IMR-90 (cell line): ENCODE measurements at regions not wholly inside any gene's neighbourhood (a gene's known extent, or its start where the extent isn't known, plus 50 kb on each side); places are given as distances from the start of the nearest gene placed in this dataset.

ENCODE experiments used
- ATAC-seq: fragments of 200-7000 bp; cut with Tn5 transposase; 2 replicates; pipeline ENCODE4 v1.9.1; 2020; ENCODE audit warnings: low read depth, mild to moderate bottlenecking, moderate library complexity
- BruUV-seq: library from RNA; stranded (reverse); fragments of 400-500 nt; replicated peaks from 2 replicates; lab custom pipeline; 2021; lab: Mats Ljungman, UMichigan
- CTCF ChIA-PET: fragments of 300-600 bp; formaldehyde crosslinking; extraction: SDS; loops from one replicate; lab custom pipeline; 2021; ENCODE audit warnings: antibody characterized with exemption; lab: Yijun Ruan, JAX
- POLR2A ChIA-PET: fragments of 300-600 bp; sonication (Branson Sonifier 250); formaldehyde crosslinking; loops from one replicate; lab custom pipeline; 2022; ENCODE audit warnings: antibody characterized with exemption; ENCODE audit not compliant: unreplicated experiment; lab: Charles Lee
- DNase-seq: peaks from one replicate; pipeline ENCODE4 v3.0.0; 2013
- H2AFZ ChIP-seq: replicated peaks from 2 replicates; pipeline ENCODE3; 2013; ENCODE audit warnings: low read length, mild to moderate bottlenecking; ENCODE audit not compliant: poor library complexity
- H2AK5ac ChIP-seq: 2 replicates; pipeline ENCODE4 v1.6.1; 2013; ENCODE audit warnings: low read depth, low read length, inconsistent platforms
- H2AK9ac ChIP-seq: replicated peaks from 2 replicates; pipeline ENCODE3; 2013; ENCODE audit warnings: mild to moderate bottlenecking, low read depth, low read length, moderate library complexity; ENCODE audit not compliant: poor library complexity
- H2BK120ac ChIP-seq: 2 replicates; pipeline ENCODE4 v1.6.1; 2013; ENCODE audit warnings: low read depth, low read length, inconsistent platforms
- H2BK15ac ChIP-seq: 3 replicates; pipeline ENCODE4 v1.6.1; 2013; ENCODE audit warnings: low read depth, low read length, inconsistent platforms
- H2BK20ac ChIP-seq: 2 replicates; pipeline ENCODE4 v1.6.1; 2013; ENCODE audit warnings: low read depth, mild to moderate bottlenecking, inconsistent platforms, low read length, moderate library complexity
- H2BK5ac ChIP-seq: 2 replicates; pipeline ENCODE4 v1.6.1; 2013; ENCODE audit warnings: mild to moderate bottlenecking, low read depth, low read length, inconsistent platforms; ENCODE audit not compliant: poor library complexity, severe bottlenecking
- H3K14ac ChIP-seq: replicated peaks from 2 replicates; pipeline ENCODE4 v1.6.1; 2013; ENCODE audit warnings: low read depth, low read length, inconsistent platforms
- H3K18ac ChIP-seq: 2 replicates; pipeline ENCODE4 v1.6.1; 2013; ENCODE audit warnings: low read depth, low read length, control low read depth
- H3K23ac ChIP-seq: 2 replicates; pipeline ENCODE4 v1.6.1; 2013; ENCODE audit warnings: low read depth, low read length, inconsistent platforms
- H3K27ac ChIP-seq: 2 replicates; pipeline ENCODE4 v1.5.1; 2013; ENCODE audit warnings: mild to moderate bottlenecking, control low read depth, low read length; ENCODE audit not compliant: insufficient read depth
- H3K27me3 ChIP-seq: 2 replicates; pipeline ENCODE4 v1.6.1; 2013; ENCODE audit warnings: low read length; ENCODE audit not compliant: control insufficient read depth, insufficient read depth
- H3K36me3 ChIP-seq: 2 replicates; pipeline ENCODE4 v1.6.1; 2013; ENCODE audit warnings: low read length, mixed read lengths; ENCODE audit not compliant: control insufficient read depth, insufficient read depth
- H3K4ac ChIP-seq: 2 replicates; pipeline ENCODE4 v1.6.1; 2013; ENCODE audit warnings: low read depth, low read length, inconsistent platforms
- H3K4me1 ChIP-seq: 2 replicates; pipeline ENCODE4 v1.6.1; 2013; ENCODE audit warnings: low read length, mixed read lengths; ENCODE audit not compliant: control insufficient read depth, insufficient read depth
- H3K4me2 ChIP-seq: 2 replicates; pipeline ENCODE4 v1.6.1; 2013; ENCODE audit warnings: low read depth, mild to moderate bottlenecking, control low read depth, low read length, moderate library complexity
- H3K4me3 ChIP-seq: 2 replicates; pipeline ENCODE4 v1.5.1; 2013; ENCODE audit warnings: low read depth, mild to moderate bottlenecking, control low read depth, low read length, moderate library complexity; ENCODE audit not compliant: insufficient read depth
- H3K56ac ChIP-seq: 2 replicates; pipeline ENCODE4 v1.6.1; 2013; ENCODE audit warnings: low read length, inconsistent platforms; ENCODE audit not compliant: insufficient read depth; ENCODE audit errors: extremely low read depth
- H3K79me1 ChIP-seq, 2 experiments: 2 replicates each; pipeline ENCODE4 v1.6.1; 2013; ENCODE audit warnings: low read length in 2 of 2, inconsistent platforms in 1 of 2, low read depth in 1 of 2
- H3K9ac ChIP-seq: 2 replicates; pipeline ENCODE4 v1.6.1; 2013; ENCODE audit warnings: low read depth, low read length, control low read depth
- H3K9me1 ChIP-seq: 2 replicates; pipeline ENCODE4 v1.6.1; 2013; ENCODE audit warnings: low read length, inconsistent platforms; ENCODE audit not compliant: insufficient read depth
- H3K9me3 ChIP-seq: 2 replicates; pipeline ENCODE4 v1.6.1; 2013; ENCODE audit warnings: low read length; ENCODE audit not compliant: control insufficient read depth, insufficient read depth
- H4K20me1 ChIP-seq: 2 replicates; pipeline ENCODE4 v1.6.1; 2013; ENCODE audit warnings: low read length, inconsistent platforms; ENCODE audit not compliant: insufficient read depth
- H4K5ac ChIP-seq: 2 replicates; pipeline ENCODE4 v1.6.1; 2013; ENCODE audit warnings: mild to moderate bottlenecking, low read depth, low read length, control low read depth
- H4K8ac ChIP-seq, 2 experiments: 2 replicates each; pipeline ENCODE4 v1.6.1; 2013; ENCODE audit warnings: low read depth in 2 of 2, low read length in 2 of 2, control low read depth in 1 of 2, inconsistent platforms in 1 of 2
- H4K91ac ChIP-seq: 2 replicates; pipeline ENCODE4 v1.6.1; 2013; ENCODE audit warnings: low read depth, low read length, inconsistent platforms; ENCODE audit not compliant: insufficient read depth
- BHLHE40 ChIP-seq: fragments of 150-350 bp; IDR thresholded peaks from 2 replicates; pipeline ENCODE4 v1.6.1; 2016; ENCODE audit warnings: mild to moderate bottlenecking, low read depth, low read length
- CHD1 ChIP-seq: IDR thresholded peaks from 2 replicates; pipeline ENCODE4 v1.6.1; 2012; ENCODE audit warnings: low read depth, low read length, improper control_type of control experiment
- FOS ChIP-seq: fragments of 150-350 bp; IDR thresholded peaks from 2 replicates; pipeline ENCODE4 v1.6.1; 2016; ENCODE audit warnings: low read depth, low read length
- MAFK ChIP-seq: IDR thresholded peaks from 2 replicates; pipeline ENCODE4 v1.6.1; 2012; ENCODE audit warnings: low read depth, low read length, improper control_type of control experiment
- MAZ ChIP-seq: IDR thresholded peaks from 2 replicates; pipeline ENCODE4 v1.6.1; 2012; ENCODE audit warnings: low read depth, mild to moderate bottlenecking, low read length, improper control_type of control experiment, moderate library complexity, borderline replicate concordance
- MXI1 ChIP-seq: IDR thresholded peaks from 2 replicates; pipeline ENCODE4 v1.6.1; 2012; ENCODE audit warnings: low read depth, mild to moderate bottlenecking, low read length, moderate library complexity, borderline replicate concordance
- NFE2L2 ChIP-seq: fragments of 150-350 bp; IDR thresholded peaks from 2 replicates; pipeline ENCODE4 v1.6.1; 2016; ENCODE audit warnings: low read depth, mild to moderate bottlenecking, low read length
- POLR2A ChIP-seq: IDR thresholded peaks from 2 replicates; pipeline ENCODE4 v1.6.1; 2012; ENCODE audit warnings: mild to moderate bottlenecking, low read depth, low read length
- RCOR1 ChIP-seq: IDR thresholded peaks from 2 replicates; pipeline ENCODE4 v1.6.1; 2012; ENCODE audit warnings: mild to moderate bottlenecking, low read length, improper control_type of control experiment; ENCODE audit not compliant: insufficient replicate concordance
- RFX5 ChIP-seq: IDR thresholded peaks from 2 replicates; pipeline ENCODE4 v1.8.0; 2012; ENCODE audit warnings: low read depth, mild to moderate bottlenecking, low read length, moderate library complexity
- SMC3 ChIP-seq: fragments of 150-350 bp; IDR thresholded peaks from 2 replicates; pipeline ENCODE4 v1.6.1; 2016; ENCODE audit warnings: low read depth, mild to moderate bottlenecking, antibody characterized with exemption, low read length, moderate library complexity
- WGBS, 2 experiments: methylation state at CpG; one replicate each; pipeline versions ENCODE4 v1.1.5 to v1.1.7; 2013; ENCODE audit warnings: missing lambda C conversion rate in 2 of 2; ENCODE audit not compliant: insufficient read length in 1 of 2; ENCODE audit errors: extremely low coverage in 2 of 2; 5-methylcytosine and 5-hydroxymethylcytosine counted together
- dilution Hi-C: fragments of 300-500 bp; cut with HindIII; formaldehyde crosslinking; loops from one replicate; pipeline ENCODE4 v1.14.3; 2018; ENCODE audit warnings: low sequenced_read_pairs; ENCODE audit not compliant: unreplicated experiment
- in situ Hi-C: fragments of 300-500 bp; cut with MboI; formaldehyde crosslinking; loops from 3 replicates; pipeline ENCODE4 v1.14.3; 2019; ENCODE audit warnings: low sequenced_read_pairs, inconsistent platforms, mixed read lengths
- intact Hi-C: fragments of 100-400 bp; cut with micrococcal nuclease; formaldehyde crosslinking; loops from 2 replicates; pipeline ENCODE4 v1.10.0; 2022
- TF ChIP-seq, protein P1 (sequence below): conservative IDR thresholded peaks from 2 replicates; pipeline ENCODE4 v1.5.1; 2012; ENCODE audit warnings: mild to moderate bottlenecking, low read depth, low read length, improper control_type of control experiment
- TF ChIP-seq, protein P2 (sequence below): fragments of 150-350 bp; IDR thresholded peaks from 2 replicates; pipeline ENCODE4 v1.6.1; 2016; ENCODE audit warnings: low read depth, mild to moderate bottlenecking, low read length, moderate library complexity, borderline replicate concordance

DNA sequence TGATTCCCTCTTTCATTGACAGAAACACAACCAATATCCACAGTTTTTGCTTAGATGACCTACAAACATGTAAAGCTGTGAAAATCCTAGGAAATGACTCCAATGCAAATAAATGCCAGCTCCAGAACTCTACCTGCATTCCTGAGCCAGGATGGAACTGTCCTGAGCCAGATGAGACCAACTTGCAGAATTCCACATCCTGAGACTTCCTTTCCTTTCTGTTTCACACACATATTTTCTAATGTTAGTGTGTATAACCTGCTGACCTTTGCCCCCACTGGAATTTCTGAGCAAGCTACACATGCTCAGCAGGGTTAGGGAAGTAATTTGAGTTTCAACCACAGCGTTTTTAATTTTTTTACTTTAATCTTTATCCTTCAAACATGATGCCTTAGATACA, 69.6 kb upstream of the ADGRF1 start:
- H2BK120ac ChIP-seq = no peak overlapping the region
- no peak overlapping the region for H2BK15ac ChIP-seq
- no peak overlapping the region for H4K91ac ChIP-seq
- no peaks in the 10 kb centered on the region for H3K79me1 ChIP-seq
- H4K20me1 ChIP-seq = no peaks in the 10 kb centered on the region
- no peak overlapping the region for H4K5ac ChIP-seq
- no peak overlapping the region for H3K27ac ChIP-seq
- H3K14ac ChIP-seq = no peak overlapping the region
- ChIA-PET CTCF (no interaction called here), POLR2A (no interaction called here)
- no peak overlapping the region for H3K9ac ChIP-seq
- H3K4me3 ChIP-seq = no peak overlapping the region
- no peak for TF ChIP-seq MAFK
- no peak for TF ChIP-seq POLR2A
- TF ChIP-seq FOS = no peak
- no peak for TF ChIP-seq MAZ
- no peak for TF ChIP-seq RFX5
- TF ChIP-seq SMC3 = no peak
- TF ChIP-seq MXI1 = no peak
- no peak for TF ChIP-seq RCOR1
- TF ChIP-seq, protein P1, sequence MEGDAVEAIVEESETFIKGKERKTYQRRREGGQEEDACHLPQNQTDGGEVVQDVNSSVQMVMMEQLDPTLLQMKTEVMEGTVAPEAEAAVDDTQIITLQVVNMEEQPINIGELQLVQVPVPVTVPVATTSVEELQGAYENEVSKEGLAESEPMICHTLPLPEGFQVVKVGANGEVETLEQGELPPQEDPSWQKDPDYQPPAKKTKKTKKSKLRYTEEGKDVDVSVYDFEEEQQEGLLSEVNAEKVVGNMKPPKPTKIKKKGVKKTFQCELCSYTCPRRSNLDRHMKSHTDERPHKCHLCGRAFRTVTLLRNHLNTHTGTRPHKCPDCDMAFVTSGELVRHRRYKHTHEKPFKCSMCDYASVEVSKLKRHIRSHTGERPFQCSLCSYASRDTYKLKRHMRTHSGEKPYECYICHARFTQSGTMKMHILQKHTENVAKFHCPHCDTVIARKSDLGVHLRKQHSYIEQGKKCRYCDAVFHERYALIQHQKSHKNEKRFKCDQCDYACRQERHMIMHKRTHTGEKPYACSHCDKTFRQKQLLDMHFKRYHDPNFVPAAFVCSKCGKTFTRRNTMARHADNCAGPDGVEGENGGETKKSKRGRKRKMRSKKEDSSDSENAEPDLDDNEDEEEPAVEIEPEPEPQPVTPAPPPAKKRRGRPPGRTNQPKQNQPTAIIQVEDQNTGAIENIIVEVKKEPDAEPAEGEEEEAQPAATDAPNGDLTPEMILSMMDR = no peak
- TF ChIP-seq, protein P2, sequence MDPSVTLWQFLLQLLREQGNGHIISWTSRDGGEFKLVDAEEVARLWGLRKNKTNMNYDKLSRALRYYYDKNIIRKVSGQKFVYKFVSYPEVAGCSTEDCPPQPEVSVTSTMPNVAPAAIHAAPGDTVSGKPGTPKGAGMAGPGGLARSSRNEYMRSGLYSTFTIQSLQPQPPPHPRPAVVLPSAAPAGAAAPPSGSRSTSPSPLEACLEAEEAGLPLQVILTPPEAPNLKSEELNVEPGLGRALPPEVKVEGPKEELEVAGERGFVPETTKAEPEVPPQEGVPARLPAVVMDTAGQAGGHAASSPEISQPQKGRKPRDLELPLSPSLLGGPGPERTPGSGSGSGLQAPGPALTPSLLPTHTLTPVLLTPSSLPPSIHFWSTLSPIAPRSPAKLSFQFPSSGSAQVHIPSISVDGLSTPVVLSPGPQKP = no peak
- no peak for TF ChIP-seq CHD1
- no peak for TF ChIP-seq NFE2L2
- no peak for TF ChIP-seq BHLHE40
- no peak overlapping the region for H2AFZ ChIP-seq
- no peak overlapping the region for H2AK9ac ChIP-seq
- WGBS, 2 experiments = no CpG with 5 or more reads among the region's 1 CpG
- H3K27me3 ChIP-seq = no peaks in the 10 kb centered on the region
- no peaks in the 10 kb centered on the region for H3K9me3 ChIP-seq
- no peak overlapping the region for H2AK5ac ChIP-seq
- H3K23ac ChIP-seq = no peak overlapping the region
- H3K56ac ChIP-seq = no peak overlapping the region
- H3K36me3 ChIP-seq = no peaks in the 10 kb centered on the region
- in situ Hi-C loops (no loop called here), intact Hi-C loops (no loop called here), dilution Hi-C loops (no loop called here)
- no peaks in the 10 kb centered on the region for H3K4me1 ChIP-seq
- H3K4me2 ChIP-seq = no peak overlapping the region
- no peak for ATAC-seq
- no peak overlapping the region for H3K18ac ChIP-seq
- H3K9me1 ChIP-seq = peaks cover 7% of the 10 kb centered on the region
- DNase-seq = peak; percentile 60
- no peak overlapping the region for H2BK5ac ChIP-seq
- BruUV-seq = no TSS peak
- H2BK20ac ChIP-seq = no peak overlapping the region
- H3K4ac ChIP-seq = no peak overlapping the region
- no peak overlapping the region for H4K8ac ChIP-seq
